Activated CD8-positive, alpha-beta memory T cell treated with anti-CD3 and anti-CD28 coated beads for 24 hours (primary cell): ENCODE measurements at regions not wholly inside any gene's neighbourhood (a gene's known extent, or its start where the extent isn't known, plus 50 kb on each side); places are given as distances from the start of the nearest gene placed in this dataset.
"Not testable (repeated sequence)": the region's sequence is repeated elsewhere in the genome, so short reads cannot be mapped to it uniquely, and the experiment has no call there.

Experiments used
- DNase-seq: peaks from one replicate; pipeline ENCODE4 v3.0.0-alpha.2; 2020

DNA sequence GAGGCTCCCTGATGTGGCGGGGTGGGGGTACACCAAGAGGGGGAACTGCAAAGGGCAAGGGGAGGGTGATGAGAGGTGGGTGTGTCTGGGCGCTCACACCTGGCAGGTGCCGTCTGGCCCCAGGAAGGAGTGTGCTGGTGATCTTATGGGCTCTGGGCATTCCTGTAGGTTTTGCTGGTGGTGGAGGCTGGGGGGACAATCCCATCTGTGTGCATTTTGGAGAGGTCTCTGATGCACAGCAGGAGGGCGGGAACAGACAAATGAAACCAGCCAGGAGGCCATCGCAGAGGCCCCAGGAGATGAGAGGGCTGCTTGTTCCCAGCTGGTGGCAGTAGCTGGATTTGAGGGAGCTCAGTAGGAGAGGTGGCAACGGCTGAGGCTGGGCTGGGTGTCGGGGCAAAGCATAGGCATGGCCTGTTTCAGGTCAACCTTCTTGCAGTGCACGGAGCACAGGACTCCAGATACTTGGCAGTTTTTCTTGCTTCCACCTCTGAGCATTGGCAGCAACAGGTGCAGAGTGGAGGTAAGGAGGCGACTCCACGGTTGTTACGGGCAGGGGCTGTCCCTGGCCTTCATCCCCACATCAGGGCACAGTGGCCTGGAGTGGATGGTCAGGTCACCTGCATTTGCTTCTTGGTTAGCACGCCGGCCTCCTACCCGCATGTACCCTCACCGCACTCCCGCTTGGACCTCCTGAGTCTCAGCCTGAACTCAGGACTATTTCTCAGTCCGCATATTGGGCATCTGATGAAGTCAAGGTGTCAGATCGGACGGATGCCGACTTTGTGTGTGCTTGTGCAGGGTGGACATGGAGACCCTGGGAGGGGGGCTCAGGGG lies 194.2 kb upstream of the HDAC4 start:
- peak; percentile 51 for DNase-seq

DNA sequence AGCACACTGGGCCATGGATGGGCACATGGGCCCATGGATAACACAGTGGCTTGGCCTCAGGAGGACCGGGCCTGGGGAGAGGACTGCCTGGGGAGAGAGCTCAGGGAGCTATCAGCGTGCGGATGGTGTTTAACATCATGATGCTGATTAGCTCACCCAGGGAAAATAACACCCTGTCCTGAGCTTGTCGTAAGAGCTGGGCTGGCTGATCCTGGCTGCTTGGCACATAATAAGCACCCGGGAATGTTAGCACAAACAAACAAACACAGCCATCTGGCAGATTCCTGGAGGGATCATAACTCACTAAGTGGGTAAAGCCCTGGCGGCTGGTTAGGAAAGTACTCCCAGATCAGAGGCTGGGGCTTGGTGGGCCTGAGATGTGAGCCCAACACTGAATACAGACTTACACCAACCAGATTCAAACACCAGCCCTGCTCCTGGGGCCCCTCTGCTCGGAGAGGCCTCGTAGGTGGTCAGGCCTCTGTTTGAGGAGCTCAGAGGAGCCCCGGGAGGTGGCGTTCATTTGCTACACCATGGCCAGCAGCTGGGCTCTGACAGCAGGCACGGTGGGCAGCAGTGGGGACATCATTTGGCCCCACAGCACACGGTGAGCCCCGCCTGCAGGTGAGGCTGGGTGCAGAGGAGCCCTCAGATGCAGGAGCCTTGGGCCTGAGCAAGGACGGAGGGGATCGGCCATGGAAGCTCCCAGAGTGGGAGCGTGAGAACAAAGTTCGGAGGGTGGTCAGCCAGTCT lies 193.4 kb upstream of the HDAC4 start:
- peak; percentile 32 for DNase-seq

DNA sequence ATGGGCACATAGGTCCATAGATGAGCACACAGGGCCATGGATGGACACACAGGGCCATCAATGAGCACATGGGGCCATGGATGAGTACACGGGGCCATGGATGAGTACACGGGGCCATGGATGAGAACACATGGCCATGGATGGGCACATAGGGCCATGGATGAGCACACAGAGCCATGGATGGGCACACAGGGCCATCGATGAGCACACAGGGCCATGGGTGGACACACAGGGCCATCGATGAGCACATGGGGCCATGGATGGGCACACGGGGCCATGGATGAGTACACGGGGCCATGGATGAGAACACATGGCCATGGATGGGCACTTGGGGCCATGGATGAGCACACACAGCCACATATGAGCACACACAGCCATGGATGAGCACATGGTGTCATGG lies 192.6 kb upstream of the HDAC4 start:
- DNase-seq = no peak

DNA sequence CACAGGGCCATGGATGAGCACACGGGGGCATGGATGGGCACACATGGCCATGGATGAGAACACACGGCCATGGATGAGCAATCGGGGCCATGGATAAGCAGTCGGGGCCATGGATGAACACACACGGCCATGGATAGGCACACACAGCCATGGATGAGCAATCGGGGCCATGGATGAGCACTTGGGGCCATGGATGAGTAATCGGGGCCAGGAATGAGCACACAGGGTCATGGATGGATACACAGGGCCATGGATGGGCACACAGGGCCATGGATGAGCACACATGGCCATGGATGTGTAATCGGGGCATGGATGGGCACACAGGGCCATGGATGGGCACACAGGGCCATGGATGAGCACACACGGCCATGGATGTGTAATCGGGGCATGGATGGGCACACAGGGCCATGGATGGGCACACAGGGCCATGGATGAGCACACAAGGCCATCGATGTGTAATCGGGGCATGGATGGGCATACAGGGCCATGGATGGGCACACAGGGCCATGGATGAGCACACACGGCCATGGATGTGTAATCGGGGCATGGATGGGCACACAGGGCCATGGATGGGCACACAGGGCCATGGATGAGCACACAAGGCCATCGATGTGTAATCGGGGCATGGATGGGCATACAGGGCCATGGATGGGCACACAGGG lies 191.9 kb upstream of the HDAC4 start:
- DNase-seq = not testable (repeated sequence)

DNA sequence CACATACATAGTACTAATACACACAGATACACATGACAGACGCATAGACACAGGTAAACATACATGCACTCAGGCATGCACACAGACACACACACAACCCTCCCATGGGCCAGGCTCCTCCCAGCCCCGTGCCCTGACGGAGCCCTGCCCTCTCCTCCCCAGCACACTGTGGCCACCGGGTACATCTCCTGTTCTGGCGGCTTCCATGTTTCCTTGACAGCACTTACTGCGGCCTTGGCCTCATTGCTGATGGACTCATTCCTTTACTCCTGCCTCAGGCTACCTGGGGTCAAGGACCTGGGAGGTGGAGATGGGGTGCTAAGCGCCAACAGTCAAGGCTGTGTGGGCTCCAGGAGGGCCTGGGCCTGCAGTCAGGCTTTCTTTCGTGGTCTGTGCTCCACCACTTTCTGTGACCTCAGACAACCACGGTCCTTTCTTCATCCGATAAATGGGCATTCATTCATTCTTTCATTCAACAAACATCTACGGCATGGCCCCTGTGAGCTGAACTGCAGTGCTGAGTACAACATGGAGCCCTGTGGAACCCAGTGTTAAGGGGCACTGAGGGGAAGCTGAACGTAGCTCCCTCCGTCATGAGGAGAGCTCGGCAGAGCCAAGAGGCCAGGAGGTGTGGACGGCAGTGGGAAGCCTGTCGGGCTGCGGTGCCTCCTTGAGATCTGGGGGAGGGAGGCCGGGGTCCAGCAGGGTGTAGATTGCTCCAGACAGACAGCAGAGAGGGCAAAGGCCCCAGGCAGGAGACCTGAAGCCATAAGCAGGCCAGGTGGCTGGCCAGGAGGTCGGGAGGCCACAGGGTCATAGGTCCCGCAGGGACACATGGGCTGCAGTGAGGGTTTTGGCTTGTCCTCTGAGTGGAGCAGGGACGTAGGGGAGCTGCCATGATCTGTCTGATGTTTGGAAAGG lies 190.4 kb upstream of the HDAC4 start:
- no peak for DNase-seq

DNA sequence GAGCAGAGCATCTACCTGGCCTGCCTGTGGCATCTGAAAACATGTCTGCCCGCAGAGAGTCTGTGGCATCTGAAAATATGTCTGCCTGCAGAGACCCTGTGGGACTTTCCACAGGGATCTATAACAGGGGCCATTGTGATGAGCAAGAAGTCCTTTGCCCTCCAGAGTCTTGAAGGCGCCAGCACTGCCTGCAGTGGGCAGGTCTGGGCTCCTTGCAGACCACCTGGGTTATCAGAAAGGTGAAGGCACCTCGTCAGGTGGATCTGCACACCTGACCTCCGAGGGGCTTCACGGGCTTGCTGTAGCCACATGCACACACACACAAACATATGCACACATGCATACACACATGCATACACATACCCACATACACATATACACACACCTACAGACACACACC lies 189.5 kb upstream of the HDAC4 start:
- no peak for DNase-seq

DNA sequence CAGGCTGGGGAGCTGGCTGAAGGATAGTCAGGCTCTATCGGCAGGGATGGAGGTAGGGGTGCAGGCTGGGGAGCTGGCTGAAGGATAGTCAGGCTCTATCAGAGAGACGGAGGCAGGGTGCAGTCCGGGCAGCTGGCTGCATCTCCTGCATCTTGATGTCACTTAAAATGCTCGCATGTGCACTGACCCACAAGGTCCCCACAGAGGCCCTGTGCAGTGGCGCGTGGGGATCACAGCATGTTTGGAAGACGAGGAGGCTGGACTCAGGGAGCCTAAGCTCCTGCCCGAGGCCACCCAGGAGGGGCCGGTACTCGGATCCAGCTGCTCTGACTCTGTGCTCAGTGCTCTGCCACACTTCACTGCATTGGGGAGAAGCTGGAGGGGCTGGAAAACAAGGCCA lies 189.0 kb upstream of the HDAC4 start:
- no peak for DNase-seq

DNA sequence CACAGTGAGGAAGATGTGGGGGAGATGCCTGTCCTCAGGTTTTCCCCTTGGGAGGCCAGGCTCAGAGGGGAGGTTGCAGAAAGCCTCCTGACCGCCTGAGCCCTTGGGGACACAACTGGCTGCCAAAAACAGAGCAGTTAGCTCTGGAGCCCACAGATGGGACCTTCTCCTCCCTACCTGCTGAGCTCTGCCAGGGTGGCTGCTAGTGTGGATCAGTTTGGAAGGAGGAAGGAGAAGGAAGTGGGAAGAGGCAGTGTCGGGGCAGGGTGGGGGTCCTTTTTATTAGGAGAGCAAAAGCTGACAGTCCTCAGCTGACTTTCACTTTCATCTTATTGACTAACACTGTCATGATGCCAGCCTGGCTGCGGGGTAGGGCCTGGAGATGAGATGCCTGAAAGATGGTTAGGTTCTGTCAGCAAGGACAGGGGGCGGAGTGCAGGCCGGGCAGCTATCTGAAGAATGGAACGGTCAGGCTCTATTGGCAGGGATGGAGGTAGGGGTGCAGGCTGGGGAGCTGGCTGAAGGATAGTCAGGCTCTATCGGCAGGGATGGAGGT lies 188.5 kb upstream of the HDAC4 start:
- no peak for DNase-seq

DNA sequence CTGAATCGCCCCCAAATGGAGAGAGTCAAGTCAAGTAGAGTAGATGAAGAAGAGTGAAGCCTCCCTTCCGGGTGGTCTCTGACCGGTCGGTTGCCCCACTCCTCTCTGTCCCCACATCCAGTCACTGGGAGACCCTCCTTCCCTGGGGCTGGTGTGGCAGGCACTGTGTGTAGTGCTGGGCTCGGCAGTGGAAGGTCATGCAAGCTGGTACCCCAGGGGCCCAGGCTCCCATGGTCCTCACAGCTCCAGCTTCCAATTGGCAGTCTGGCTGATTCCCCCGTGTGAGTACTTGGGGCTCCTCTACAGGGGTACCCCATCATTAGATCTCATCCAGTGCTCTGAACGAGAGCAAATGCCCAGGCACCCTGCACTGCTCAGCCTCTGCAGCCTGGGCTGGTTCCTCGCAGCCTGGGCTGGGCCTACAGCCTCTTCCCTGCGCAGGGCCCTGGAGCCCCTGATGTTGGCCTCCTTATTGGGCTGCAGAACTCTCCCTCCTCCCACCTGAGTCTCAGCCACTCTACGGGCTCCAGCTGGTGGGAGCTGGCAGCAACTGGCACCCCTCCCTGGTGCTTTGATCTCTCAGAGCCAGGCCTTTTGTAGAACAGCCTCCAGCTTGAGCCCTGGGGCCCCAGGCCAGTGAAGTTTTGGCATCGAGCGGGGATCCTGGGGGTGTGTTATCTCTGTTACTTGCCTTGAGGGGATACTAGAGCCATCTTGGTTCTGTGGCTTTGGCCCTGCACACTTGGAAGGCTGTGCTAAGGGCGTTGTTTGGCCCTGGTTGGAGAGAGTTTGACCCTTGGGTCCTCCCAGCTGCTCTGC lies 187.8 kb upstream of the HDAC4 start:
- DNase-seq = no peak

DNA sequence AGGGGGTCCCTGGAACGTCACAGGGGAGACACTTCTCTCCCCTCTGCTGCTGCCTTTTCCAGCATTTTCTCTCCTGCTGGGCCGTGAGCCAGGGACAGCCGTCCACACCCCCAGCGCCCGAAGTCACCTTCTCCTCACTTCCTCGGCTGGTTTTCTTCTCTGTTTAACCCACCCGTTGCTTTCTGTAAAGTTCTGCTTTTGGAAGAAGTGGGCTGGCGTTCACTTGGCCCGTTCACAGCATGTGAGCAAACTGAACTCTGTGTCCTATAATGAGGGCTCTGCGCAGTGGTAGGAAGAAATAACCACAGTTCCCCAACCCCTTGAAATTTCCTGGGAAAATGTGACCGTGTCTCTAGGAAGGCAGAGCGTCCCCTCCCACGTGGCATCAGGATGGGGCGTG lies 187.0 kb upstream of the HDAC4 start:
- DNase-seq = no peak

DNA sequence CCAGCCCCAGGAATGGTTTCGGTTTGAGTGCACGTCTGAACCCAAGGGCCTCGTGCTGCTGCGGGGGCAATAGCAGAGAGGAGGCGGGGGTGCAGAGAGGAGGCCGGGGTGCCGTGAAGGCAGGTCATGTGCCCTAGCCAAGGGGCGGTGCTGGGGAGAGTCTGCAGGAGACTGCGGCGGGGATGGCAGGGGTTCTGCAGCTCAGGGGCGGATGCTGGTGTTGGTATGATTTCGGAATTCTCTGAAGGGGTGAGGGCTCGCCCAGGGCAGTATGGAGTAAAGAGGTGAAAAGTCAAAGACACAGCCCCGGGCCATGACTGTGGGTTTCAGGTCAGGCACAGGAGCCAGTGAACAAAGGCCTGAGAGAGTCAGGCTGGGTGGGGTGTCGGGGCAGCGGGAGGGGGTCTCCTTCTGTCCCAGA lies 186.5 kb upstream of the HDAC4 start:
- no peak for DNase-seq

DNA sequence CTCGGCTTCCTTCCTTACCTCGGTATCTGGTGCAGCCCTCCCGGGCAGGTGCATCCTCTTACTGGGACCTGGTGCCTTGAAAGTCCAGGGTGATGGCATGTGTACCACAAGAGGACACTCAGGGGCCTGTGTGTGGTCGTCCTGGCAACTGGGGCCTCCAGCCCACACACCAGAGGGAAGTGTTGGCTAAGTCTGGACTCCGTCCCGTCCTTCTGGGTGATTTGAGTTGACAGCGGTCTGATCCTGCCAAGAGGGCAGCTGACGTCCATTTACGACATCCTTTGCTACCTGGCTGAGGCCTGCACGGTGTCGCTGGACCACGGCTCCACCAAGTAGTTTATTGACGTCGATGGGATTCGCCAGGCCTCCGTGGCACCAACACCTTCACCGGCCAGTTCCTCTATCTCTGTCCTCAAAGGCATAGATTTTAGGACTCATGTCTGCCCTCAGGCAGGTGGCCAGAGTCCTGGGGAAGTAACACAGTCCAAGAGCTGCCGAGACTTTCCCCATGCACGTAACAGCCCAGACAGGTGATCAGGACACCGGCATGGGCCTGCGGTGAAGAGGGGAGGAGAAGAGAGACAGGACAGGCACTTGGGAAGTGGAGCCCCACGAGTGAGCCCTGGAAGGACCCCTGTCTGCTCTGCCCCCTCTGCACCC lies 186.0 kb upstream of the HDAC4 start:
- no peak for DNase-seq

DNA sequence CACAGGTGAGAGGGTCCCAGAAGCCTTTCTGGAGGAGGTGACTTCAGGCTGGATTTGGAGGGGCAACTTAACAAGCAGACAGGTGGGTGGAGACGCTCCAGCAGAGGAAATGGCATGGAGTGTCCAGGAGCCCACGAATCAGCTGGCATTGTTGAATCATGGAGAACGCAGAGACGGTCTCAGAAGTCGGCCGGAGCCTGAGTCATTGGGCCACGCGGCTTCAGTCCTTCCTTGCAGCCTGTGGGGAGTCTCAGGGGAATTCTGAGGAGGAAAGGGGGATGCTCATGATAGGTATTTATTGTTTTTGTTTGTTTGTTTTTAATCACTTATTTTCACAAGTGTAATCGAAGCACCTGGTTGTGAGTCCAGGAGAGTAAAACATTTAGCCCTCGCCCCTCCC lies 184.6 kb upstream of the HDAC4 start:
- no peak for DNase-seq

DNA sequence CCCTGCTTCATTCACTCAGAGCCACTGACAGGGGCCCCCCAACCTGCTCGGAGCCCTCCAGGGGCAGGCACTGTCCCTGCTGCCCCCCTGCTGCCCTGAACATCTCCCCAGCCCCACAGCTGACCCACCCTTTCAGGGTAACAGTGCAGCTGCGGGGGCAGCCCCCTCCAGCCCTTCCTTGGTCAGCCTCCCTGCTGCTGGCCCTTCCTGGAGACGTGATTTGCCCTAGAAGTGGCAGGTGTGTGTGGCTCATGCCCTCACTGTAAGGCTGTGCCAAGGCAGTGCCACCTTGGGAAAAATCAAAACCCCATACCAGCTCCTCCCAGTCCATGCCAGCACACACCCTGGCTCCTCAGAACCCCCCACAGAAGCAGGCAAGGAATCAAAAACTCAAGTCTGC lies 184.2 kb upstream of the HDAC4 start:
- DNase-seq = no peak

DNA sequence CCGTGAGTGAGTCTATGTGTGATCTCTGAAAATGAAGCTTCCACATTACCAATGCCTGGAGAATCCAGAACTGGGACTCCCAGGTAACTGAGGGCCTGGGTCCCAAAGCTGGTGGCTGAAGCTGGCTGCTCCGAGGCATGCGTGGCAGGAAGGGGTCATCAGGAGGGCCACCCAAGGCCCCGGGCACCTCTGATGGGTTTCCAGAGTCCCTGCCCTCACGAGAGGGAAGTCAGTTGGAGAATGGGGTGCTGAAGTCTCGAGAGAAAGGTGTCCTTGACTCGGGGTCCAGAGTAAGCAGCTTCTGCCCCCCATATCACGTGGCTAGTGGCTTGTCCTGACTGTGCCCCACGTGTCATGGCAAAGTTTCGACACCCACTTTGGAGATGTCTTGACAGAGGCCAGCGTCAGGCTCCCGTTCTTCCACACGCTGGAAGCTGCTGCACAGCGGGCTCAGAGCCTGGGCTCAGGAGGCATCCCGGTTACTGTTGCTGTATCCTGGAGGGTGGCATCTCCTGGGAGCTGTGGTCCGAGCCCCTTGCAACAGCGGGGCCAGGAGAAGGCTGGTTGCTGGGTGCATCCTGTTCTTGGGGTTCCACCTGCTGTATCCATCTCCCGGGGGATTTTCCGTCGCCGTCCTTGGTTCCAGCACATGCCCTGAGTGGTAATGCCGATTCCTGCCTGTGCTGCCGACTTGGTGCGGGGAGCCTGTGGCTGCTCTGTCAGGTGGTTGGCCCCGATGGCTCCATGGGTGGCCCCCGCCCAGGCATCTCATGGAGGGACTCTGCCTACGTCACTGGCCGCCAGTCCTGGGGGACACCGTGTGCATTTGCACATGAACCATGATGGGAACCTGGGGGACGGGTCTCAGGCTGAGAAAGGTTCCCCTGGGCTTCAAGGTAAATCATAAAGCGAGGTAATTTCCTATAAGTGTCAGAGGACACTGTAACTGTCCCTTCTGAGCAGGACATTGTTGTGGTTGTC lies 183.3 kb upstream of the HDAC4 start:
- no peak for DNase-seq

DNA sequence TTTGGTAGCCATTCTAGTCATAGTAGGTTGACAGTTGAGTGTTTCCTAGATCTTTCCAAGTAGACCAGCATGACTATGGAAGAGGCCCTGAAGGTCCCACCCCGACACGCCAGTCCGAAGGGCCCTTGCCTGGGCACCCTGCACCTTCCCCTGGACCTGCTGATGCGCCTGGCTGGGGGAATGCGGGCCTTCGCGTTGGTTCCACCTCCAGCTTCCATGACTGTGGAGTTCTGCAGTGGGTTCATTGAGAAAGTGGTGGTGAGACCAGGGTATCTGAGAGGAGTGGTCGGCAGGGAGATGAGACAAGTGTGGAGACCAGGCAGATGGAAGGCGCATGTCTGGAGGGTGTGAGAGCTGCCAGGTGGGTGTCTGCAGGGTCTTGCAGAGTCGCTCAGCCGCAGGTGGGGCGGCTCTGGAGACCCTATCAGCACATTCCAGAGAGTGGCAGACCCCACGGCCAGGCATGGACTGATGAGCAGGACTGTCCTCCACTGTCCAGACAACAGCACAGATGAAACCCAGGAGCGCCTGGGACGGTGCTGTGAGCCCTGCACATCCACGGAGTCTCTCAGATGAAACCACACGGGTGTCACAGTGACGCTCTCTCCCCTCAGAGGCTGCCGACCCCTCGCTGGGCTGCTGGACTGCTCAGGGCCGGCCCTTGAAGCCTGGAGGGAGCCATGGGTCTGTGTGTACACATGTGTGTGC lies 182.5 kb upstream of the HDAC4 start:
- no peak for DNase-seq

DNA sequence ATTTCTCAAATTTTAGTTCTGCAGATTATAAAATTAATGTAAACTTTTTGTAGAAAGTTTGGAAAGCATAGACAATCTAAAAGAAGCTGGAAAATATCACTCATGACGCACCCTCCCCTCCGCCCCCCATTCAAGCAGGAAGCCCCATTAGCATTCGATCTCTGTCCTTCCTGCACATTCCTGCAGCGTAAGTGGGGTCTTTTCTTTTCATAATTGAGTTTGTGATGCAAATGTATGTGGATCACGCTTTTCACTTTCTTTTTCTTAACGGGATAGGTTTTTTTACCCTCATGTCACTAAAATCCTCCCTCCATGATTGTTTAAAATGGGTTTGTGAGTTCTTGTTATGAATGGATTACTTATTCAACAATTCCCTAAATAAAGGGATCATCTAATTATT lies 181.7 kb upstream of the HDAC4 start:
- DNase-seq = no peak

DNA sequence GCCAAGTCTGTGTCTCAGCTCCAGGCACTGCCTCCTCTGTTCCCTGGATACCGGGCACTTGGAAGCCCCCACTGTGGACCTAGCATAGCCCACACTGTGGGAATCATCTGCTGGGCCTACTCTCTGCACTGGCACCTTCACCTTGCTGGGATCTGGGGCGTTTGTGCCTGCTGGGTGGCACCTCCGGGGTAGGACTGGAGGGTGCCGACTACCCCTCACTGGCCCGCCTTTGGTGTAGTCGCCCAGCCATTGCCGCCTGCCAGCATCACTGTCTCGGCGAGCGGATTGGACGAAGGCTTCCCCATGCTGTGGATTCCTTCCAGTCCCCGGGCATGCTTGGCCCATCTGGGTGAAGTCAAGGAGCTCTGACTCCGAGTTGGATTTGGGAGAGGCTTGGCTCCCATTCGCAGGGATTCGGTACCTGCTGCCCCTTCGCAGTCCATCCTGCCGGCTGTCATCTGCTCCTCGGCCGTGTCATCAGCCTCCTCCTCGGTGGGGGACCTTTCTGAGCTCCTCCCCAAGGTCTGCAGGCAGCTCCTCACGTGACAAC lies 180.6 kb upstream of the HDAC4 start:
- DNase-seq = no peak

DNA sequence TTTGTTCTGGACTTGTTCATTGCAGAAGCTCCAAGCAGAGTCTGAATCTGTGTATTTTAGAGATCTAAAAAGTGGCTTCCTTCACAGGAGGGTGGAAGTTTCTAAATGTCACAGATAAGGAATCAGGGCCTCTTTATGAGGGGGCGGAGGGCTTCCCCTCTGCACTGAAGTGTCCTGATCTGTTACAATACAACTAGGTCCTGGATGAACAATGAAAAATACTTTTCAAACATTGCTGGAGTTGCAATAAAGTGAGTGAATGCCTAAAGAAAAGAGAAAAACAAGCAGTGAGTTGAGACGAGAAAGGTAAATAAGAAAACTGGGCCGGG lies 179.3 kb upstream of the HDAC4 start:
- DNase-seq = no peak
